ENCODE measurements at regions not wholly inside any gene's neighbourhood (a gene's known extent, or its start where the extent isn't known, plus 50 kb on each side); places are given as distances from the start of the nearest gene placed in this dataset.

GRCh38 chr22:48340191-48340590, 1487.5 kb downstream of the BRD1 start:
- TF ChIP-seq CTCF (IDR thresholded peaks at IDR 0.05) (no peak), POLR2A (IDR thresholded peaks at IDR 0.05) (no peak)
- no peak overlapping the region for H3K4me3 ChIP-seq
- intact Hi-C loops (cut with DNase I), result no loop called here
- no peaks in the 10 kb centered on the region for H3K36me3 ChIP-seq
- DNase-seq (peak in 1 of 5 donors; percentile 40), ATAC-seq (no peak)
- 76 to 81% (median 77%) methylated on average over 8 to 10 of the region's 10 CpGs for WGBS, 4 donors
- H3K4me1 ChIP-seq, result no peaks in the 10 kb centered on the region
- no peak overlapping the region for H3K27ac ChIP-seq
- H3K9me3 ChIP-seq, result no peaks in the 10 kb centered on the region
- H3K27me3 ChIP-seq, result peaks cover 0 to 50% (median 0%) of the 10 kb centered on the region in 9 donors

- TF ChIP-seq POLR2A (IDR thresholded peaks at IDR 0.05) (no peak), CTCF (IDR thresholded peaks at IDR 0.05) (no peak)
- intact Hi-C loops (cut with DNase I), result loop anchor here in 1 of 10 donors (10.0 kb wide), 1 partner anchor 194 kb away; no protein-coding TSS in a partner anchor
- no peaks in the 10 kb centered on the region for H3K9me3 ChIP-seq
- 54 to 67% (median 59%) methylated on average over 17 to 20 of the region's 20 CpGs for WGBS, 4 donors
- ATAC-seq, result no peak
- H3K4me1 ChIP-seq, result no peaks in the 10 kb centered on the region
- H3K4me3 ChIP-seq, result no peak overlapping the region
- peak in 1 of 5 donors; percentile 38 for DNase-seq
- no peaks in the 10 kb centered on the region for H3K36me3 ChIP-seq
- H3K27me3 ChIP-seq, result peaks cover 0 to 56% (median 0%) of the 10 kb centered on the region in 9 donors
- no peak overlapping the region for H3K27ac ChIP-seq
These were observed 1488.6 kb downstream of the BRD1 start for GRCh38 chr22:48338793-48339705.

- H3K27ac ChIP-seq, result no peak overlapping the region
- ATAC-seq, result no peak
- TF ChIP-seq CTCF (IDR thresholded peaks at IDR 0.05) (no peak), POLR2A (IDR thresholded peaks at IDR 0.05) (no peak)
- no peak for DNase-seq
- 78 to 83% (median 79%) methylated on average over 8 to 17 of the region's 17 CpGs for WGBS, 4 donors
- no peak overlapping the region for H3K4me3 ChIP-seq
- no peaks in the 10 kb centered on the region for H3K36me3 ChIP-seq
- H3K4me1 ChIP-seq, result no peaks in the 10 kb centered on the region
- H3K9me3 ChIP-seq, result no peaks in the 10 kb centered on the region
- peaks cover 0 to 55% (median 0%) of the 10 kb centered on the region in 9 donors for H3K27me3 ChIP-seq
- intact Hi-C loops (cut with DNase I), result loop anchor here in 1 of 10 donors (10.0 kb wide), 1 partner anchor 193 kb away; no protein-coding TSS in a partner anchor
These were observed 1489.5 kb downstream of the BRD1 start for GRCh38 chr22:48337957-48338792.

All from heart left ventricle (tissue), 16 donors.